ENCODE measurements at regions not wholly inside any gene's neighbourhood (a gene's known extent, or its start where the extent isn't known, plus 50 kb on each side); places are given as distances from the start of the nearest gene placed in this dataset.

- no peak for DNase-seq (ENCODE audit: low read depth)
- H3K4me3 ChIP-seq (ENCODE audit: low read depth, low read length): no peak overlapping the region
- TF ChIP-seq, protein P1, sequence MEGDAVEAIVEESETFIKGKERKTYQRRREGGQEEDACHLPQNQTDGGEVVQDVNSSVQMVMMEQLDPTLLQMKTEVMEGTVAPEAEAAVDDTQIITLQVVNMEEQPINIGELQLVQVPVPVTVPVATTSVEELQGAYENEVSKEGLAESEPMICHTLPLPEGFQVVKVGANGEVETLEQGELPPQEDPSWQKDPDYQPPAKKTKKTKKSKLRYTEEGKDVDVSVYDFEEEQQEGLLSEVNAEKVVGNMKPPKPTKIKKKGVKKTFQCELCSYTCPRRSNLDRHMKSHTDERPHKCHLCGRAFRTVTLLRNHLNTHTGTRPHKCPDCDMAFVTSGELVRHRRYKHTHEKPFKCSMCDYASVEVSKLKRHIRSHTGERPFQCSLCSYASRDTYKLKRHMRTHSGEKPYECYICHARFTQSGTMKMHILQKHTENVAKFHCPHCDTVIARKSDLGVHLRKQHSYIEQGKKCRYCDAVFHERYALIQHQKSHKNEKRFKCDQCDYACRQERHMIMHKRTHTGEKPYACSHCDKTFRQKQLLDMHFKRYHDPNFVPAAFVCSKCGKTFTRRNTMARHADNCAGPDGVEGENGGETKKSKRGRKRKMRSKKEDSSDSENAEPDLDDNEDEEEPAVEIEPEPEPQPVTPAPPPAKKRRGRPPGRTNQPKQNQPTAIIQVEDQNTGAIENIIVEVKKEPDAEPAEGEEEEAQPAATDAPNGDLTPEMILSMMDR (IDR thresholded peaks at IDR 0.05; ENCODE audit: insufficient read depth, low read depth, low read length, missing control alignments): no peak
Measured at GRCh38 chr9:86500667-86501435, 146.6 kb upstream of the TUT7 start.

- TF ChIP-seq, protein P1 (IDR thresholded peaks at IDR 0.05; ENCODE audit: insufficient read depth, low read depth, low read length, missing control alignments): no peak
Measured at GRCh38 chr9:86500031-86500430, 145.8 kb upstream of the TUT7 start.

GRCh38 chr9:86494644-86495111, 140.5 kb upstream of the TUT7 start:
- DNase-seq (ENCODE audit: low read depth): no peak
- H3K4me3 ChIP-seq (ENCODE audit: low read depth, low read length): no peak overlapping the region
- TF ChIP-seq, protein P1 (IDR thresholded peaks at IDR 0.05; ENCODE audit: insufficient read depth, low read depth, low read length, missing control alignments): no peak

More at GRCh38 chr9:86500031-86500430, 145.8 kb upstream of the TUT7 start:
- no peak for DNase-seq (ENCODE audit: low read depth)
- H3K4me3 ChIP-seq (ENCODE audit: low read depth, low read length): no peak overlapping the region

DNA sequence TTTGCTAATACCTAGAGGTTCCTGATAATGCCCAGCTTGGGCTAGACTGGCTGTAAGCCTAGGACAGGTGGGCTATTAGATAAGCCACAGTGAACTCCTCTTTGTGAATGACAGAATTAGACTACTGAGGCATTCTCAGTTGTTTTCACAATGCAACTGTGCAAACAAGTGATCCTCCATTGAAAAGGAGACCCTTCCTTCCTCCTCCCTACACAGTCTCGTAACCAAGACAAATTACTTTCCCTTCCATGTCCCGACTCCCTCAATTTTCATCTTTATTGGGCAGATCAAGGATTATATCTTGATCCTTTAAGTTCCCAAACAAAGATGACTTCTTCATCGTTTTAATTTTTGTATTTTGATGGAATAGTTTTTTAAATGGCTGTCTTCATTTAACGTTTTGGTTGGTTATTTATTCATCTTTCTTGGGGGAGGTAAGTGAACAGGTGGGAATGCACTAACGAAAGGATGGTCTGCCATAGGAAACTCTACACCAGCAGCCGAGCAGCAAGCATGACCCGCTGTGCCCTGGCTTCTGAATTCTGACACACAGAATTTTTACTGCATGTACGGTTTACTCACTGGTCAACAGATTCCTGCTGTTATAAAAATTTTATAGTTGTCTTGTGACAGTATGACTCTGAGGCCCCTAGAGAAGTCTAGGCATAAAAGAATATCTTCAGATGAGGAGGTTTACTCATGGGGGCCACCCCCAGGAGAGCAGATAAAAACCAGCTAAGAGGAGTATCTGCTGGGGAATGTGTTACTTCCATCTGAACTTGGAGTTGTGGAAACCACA, 137.5 kb upstream of the TUT7 start:
- no peak overlapping the region for H3K4me3 ChIP-seq (ENCODE audit: low read depth, low read length)
- TF ChIP-seq, protein P1 (IDR thresholded peaks at IDR 0.05; ENCODE audit: insufficient read depth, low read depth, low read length, missing control alignments): no peak
- DNase-seq (ENCODE audit: low read depth): no peak

- TF ChIP-seq, protein P1 (IDR thresholded peaks at IDR 0.05; ENCODE audit: insufficient read depth, low read depth, low read length, missing control alignments): no peak
- no peak for DNase-seq (ENCODE audit: low read depth)
- H3K4me3 ChIP-seq (ENCODE audit: low read depth, low read length): no peak overlapping the region
Measured at GRCh38 chr9:86488794-86489193, 134.6 kb upstream of the TUT7 start.

DNA sequence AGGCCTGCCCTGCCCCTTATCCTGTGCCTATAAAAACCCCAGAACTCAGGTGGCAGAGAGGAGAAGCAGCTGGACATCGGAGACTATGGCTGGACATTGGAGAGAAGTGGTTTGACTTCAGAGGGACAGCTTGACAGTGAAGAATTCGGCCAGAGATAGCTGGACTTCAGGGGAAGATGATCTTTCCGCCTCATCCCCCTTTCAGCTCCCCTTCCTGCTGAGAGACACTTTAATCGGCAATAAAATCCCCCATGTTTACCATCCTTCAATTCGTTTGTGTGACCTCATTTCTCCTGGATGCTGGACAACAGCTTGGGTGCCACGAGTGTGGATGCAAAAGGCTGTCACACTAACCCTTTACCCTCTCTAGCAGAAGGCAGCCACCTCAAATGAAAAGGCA, 134.1 kb upstream of the TUT7 start:
- no peak for DNase-seq (ENCODE audit: low read depth)
- TF ChIP-seq, protein P1 (IDR thresholded peaks at IDR 0.05; ENCODE audit: insufficient read depth, low read depth, low read length, missing control alignments): no peak
- H3K4me3 ChIP-seq (ENCODE audit: low read depth, low read length): no peak overlapping the region
